ENCODE measurements at regions not wholly inside any gene's neighbourhood (a gene's known extent, or its start where the extent isn't known, plus 50 kb on each side); places are given as distances from the start of the nearest gene placed in this dataset.
"Not testable (repeated sequence)": the region's sequence is repeated elsewhere in the genome, so short reads cannot be mapped to it uniquely, and the experiment has no call there.

GRCh38 chr15:20267051-20267730, 274.4 kb downstream of the GOLGA6L6 start:
- H2AFZ ChIP-seq (ENCODE audit: low read depth, low read length); H3K27ac ChIP-seq (ENCODE audit: low read length); H3K9ac ChIP-seq (ENCODE audit: low read length); H4K20me1 ChIP-seq (ENCODE audit: insufficient read depth); H3K9me3 ChIP-seq (ENCODE audit: low read length); H3K27me3 ChIP-seq (ENCODE audit: insufficient read depth, low read depth, low read length); H3K79me2 ChIP-seq (replicated peaks; ENCODE audit: insufficient read depth, low read length); H3K36me3 ChIP-seq (ENCODE audit: insufficient read depth, low read length); H3K4me2 ChIP-seq (ENCODE audit: low read length); H3K4me3 ChIP-seq (ENCODE audit: low read length); H3F3A ChIP-seq (ENCODE audit: insufficient read depth, low read length, poor library complexity, severe bottlenecking); H3K9me2 ChIP-seq (ENCODE audit: insufficient read depth, low read length): not testable (repeated sequence)

GRCh38 chr15:20265710-20266109, 275.9 kb downstream of the GOLGA6L6 start:
- not testable (repeated sequence) for H3K36me3 ChIP-seq (ENCODE audit: insufficient read depth, low read length); H3K4me3 ChIP-seq (ENCODE audit: low read length); H3K27ac ChIP-seq (ENCODE audit: low read length); H3F3A ChIP-seq (ENCODE audit: insufficient read depth, low read length, poor library complexity, severe bottlenecking); H2AFZ ChIP-seq (ENCODE audit: low read depth, low read length); H3K9me3 ChIP-seq (ENCODE audit: low read length); H3K4me2 ChIP-seq (ENCODE audit: low read length); H4K20me1 ChIP-seq (ENCODE audit: insufficient read depth); H3K9me2 ChIP-seq (ENCODE audit: insufficient read depth, low read length); H3K9ac ChIP-seq (ENCODE audit: low read length); H3K79me2 ChIP-seq (replicated peaks; ENCODE audit: insufficient read depth, low read length); H3K27me3 ChIP-seq (ENCODE audit: insufficient read depth, low read depth, low read length)

DNA sequence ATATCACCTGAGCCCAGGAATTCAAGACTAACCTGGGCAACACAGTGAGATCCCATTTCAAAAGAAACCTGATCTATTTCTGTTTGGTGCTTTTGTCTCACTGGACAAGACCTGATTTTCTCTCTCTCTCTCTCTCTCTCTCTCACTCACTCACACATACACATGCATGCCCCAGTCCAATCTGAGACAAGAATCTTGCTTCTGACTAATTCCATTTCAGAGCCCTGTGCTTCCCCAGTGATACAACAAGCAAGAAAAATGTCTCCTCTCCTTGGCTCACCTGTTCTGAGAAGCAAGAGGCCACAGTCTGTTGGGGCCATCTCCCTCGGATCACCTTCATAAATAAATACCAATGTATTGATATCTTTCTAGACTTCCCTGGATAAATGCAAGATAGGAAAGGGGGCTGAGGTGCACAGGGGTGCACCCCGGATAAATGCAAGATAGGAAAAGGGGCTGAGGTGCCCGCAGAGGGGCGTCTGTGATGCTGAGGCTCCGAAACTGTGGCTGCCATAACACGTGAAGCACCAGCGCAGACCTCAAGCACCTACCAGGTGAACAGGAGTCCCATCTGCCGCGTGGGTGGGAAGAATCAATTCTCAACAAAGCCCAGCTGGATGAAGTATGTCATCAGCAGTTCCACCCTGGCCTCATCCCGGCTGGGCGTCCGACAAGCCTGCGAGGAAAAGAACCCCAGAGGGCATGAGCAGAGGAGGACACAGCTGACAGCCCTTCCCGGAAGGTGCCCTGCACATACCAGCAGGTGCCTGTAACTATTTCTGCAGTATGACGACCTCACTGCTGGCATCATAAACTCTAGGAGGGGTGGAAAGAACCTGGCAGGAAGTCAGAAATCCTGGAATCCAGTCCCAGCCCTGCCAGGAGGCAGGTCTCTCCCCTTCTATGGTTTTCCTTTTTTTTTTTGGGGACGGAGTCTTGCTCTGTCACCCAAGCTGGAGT, 280.0 kb downstream of the GOLGA6L6 start:
- not testable (repeated sequence) for H3K27ac ChIP-seq (ENCODE audit: low read length); H3K27me3 ChIP-seq (ENCODE audit: insufficient read depth, low read depth, low read length); H3F3A ChIP-seq (ENCODE audit: insufficient read depth, low read length, poor library complexity, severe bottlenecking); H3K9me3 ChIP-seq (ENCODE audit: low read length); H3K9me2 ChIP-seq (ENCODE audit: insufficient read depth, low read length); H3K4me3 ChIP-seq (ENCODE audit: low read length); H3K4me2 ChIP-seq (ENCODE audit: low read length); H4K20me1 ChIP-seq (ENCODE audit: insufficient read depth); H3K9ac ChIP-seq (ENCODE audit: low read length); H3K36me3 ChIP-seq (ENCODE audit: insufficient read depth, low read length); H2AFZ ChIP-seq (ENCODE audit: low read depth, low read length); H3K79me2 ChIP-seq (replicated peaks; ENCODE audit: insufficient read depth, low read length)

DNA sequence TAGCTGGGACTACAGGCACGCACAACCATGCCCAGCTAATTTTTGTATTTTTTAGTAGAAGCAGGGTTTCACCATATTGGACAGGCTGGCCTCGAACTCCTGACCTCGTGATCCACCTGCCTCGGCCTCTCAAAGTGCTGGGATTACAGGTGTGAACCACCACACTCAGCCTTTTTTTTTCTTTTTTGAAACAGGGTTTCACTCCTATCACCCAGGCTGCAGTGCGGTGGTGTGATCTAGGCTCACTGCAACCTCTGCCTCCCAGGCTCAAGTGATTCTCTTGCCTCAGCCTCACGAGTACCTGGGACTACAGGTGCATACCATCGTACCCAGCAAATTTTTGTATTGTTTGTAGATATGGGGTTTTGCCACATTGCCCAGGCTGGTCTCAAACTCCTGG, 280.9 kb downstream of the GOLGA6L6 start:
- H3K36me3 ChIP-seq (ENCODE audit: insufficient read depth, low read length); H3K79me2 ChIP-seq (replicated peaks; ENCODE audit: insufficient read depth, low read length); H4K20me1 ChIP-seq (ENCODE audit: insufficient read depth); H3K9me3 ChIP-seq (ENCODE audit: low read length); H2AFZ ChIP-seq (ENCODE audit: low read depth, low read length); H3K4me2 ChIP-seq (ENCODE audit: low read length); H3K4me3 ChIP-seq (ENCODE audit: low read length); H3K27me3 ChIP-seq (ENCODE audit: insufficient read depth, low read depth, low read length); H3K9ac ChIP-seq (ENCODE audit: low read length); H3F3A ChIP-seq (ENCODE audit: insufficient read depth, low read length, poor library complexity, severe bottlenecking); H3K9me2 ChIP-seq (ENCODE audit: insufficient read depth, low read length); H3K27ac ChIP-seq (ENCODE audit: low read length): not testable (repeated sequence)

- not testable (repeated sequence) for H3K9me3 ChIP-seq (ENCODE audit: low read length); H3K36me3 ChIP-seq (ENCODE audit: insufficient read depth, low read length); H3K4me2 ChIP-seq (ENCODE audit: low read length); H3K79me2 ChIP-seq (replicated peaks; ENCODE audit: insufficient read depth, low read length); H2AFZ ChIP-seq (ENCODE audit: low read depth, low read length); H3K27me3 ChIP-seq (ENCODE audit: insufficient read depth, low read depth, low read length); H3K9me2 ChIP-seq (ENCODE audit: insufficient read depth, low read length); H3K4me3 ChIP-seq (ENCODE audit: low read length); H3K9ac ChIP-seq (ENCODE audit: low read length); H3K27ac ChIP-seq (ENCODE audit: low read length); H4K20me1 ChIP-seq (ENCODE audit: insufficient read depth); H3F3A ChIP-seq (ENCODE audit: insufficient read depth, low read length, poor library complexity, severe bottlenecking)
Measured at GRCh38 chr15:20259559-20260190, 281.9 kb downstream of the GOLGA6L6 start.

DNA sequence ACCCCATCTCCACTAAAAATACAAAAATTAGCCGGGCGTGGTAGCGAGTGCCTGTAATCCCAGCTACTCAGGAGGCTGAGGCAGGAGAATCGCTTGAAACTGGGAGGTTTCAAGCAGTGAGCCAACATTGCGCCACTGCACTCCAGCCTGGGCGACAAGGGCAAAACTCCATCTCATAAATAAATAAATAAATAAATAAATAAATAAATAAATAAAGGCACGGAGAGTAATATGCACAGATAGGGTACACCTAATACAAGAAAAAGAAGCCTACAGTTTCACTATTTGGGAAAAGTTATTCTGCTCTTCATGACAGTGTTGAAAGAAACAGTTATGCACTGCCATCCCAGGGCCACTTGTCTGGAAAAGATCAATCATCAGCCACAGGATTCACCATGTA, 285.2 kb downstream of the GOLGA6L6 start:
- H3K4me3 ChIP-seq (ENCODE audit: low read length); H3F3A ChIP-seq (ENCODE audit: insufficient read depth, low read length, poor library complexity, severe bottlenecking); H3K27ac ChIP-seq (ENCODE audit: low read length); H3K4me2 ChIP-seq (ENCODE audit: low read length); H3K9me3 ChIP-seq (ENCODE audit: low read length); H3K9me2 ChIP-seq (ENCODE audit: insufficient read depth, low read length); H3K27me3 ChIP-seq (ENCODE audit: insufficient read depth, low read depth, low read length); H3K79me2 ChIP-seq (replicated peaks; ENCODE audit: insufficient read depth, low read length); H3K36me3 ChIP-seq (ENCODE audit: insufficient read depth, low read length); H4K20me1 ChIP-seq (ENCODE audit: insufficient read depth); H3K9ac ChIP-seq (ENCODE audit: low read length); H2AFZ ChIP-seq (ENCODE audit: low read depth, low read length): not testable (repeated sequence)

GRCh38 chr15:20255641-20256040, 286.0 kb downstream of the GOLGA6L6 start:
- H3K27me3 ChIP-seq (ENCODE audit: insufficient read depth, low read depth, low read length); H3K9me2 ChIP-seq (ENCODE audit: insufficient read depth, low read length); H4K20me1 ChIP-seq (ENCODE audit: insufficient read depth); H3K9me3 ChIP-seq (ENCODE audit: low read length); H3F3A ChIP-seq (ENCODE audit: insufficient read depth, low read length, poor library complexity, severe bottlenecking); H3K4me2 ChIP-seq (ENCODE audit: low read length); H3K27ac ChIP-seq (ENCODE audit: low read length); H3K36me3 ChIP-seq (ENCODE audit: insufficient read depth, low read length); H2AFZ ChIP-seq (ENCODE audit: low read depth, low read length); H3K79me2 ChIP-seq (replicated peaks; ENCODE audit: insufficient read depth, low read length); H3K9ac ChIP-seq (ENCODE audit: low read length); H3K4me3 ChIP-seq (ENCODE audit: low read length): not testable (repeated sequence)

All from neural cell (in vitro differentiated cells).